Activated CD4-positive, alpha-beta T cell treated with anti-CD3 and anti-CD28 coated beads, Interleukin-2, amount 50 U/mL, for 24 hours (primary cell): ENCODE measurements at regions not wholly inside any gene's neighbourhood (a gene's known extent, or its start where the extent isn't known, plus 50 kb on each side); places are given as distances from the start of the nearest gene placed in this dataset.

Source experiments
- DNase-seq, 2 donors: peaks; one replicate each; pipeline ENCODE4 v3.0.0-alpha.2; 2020; ENCODE audit warnings: low read depth in 1 of 2, low spot score in 1 of 2

GRCh38 chr22:48576333-48577013 is 1251.2 kb downstream of the BRD1 start:
- no peak for DNase-seq

DNA sequence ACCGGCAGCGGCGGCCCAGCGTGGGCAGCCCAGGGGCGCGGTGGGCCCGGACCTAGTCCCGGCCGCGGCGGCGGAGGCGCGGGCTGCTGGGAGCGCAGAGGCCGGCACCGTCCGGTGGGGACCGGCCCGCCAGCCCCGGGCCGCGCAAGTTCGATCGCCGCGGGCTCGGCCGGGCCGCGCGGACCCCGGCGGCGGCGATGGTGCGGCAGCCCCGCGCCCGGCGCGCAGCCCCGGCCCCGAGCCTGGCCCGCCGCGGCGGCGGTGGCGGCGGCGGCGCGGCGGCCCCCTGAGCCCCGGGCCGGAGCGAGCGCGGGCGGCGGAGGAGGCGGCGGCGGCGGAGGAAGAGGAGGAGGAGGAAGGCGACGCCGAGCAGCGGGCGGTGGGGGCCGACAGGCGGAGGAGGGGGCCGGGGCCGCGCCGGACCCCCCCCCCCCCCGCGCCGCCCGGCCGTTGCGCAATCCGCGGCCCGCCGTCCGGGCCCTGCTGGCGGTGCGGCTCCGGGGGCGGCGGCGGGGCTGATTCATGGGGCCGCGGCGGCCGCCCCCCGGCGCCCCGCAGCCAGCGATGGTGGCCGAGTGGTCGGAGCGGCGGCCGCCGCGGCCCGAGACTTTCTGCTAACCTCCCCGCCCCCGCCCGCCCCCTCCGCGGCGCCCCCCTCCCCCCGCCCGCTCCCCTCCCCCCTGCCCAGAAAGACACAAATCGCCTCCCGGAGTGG is 1251.9 kb downstream of the BRD1 start:
- no peak for DNase-seq

DNA sequence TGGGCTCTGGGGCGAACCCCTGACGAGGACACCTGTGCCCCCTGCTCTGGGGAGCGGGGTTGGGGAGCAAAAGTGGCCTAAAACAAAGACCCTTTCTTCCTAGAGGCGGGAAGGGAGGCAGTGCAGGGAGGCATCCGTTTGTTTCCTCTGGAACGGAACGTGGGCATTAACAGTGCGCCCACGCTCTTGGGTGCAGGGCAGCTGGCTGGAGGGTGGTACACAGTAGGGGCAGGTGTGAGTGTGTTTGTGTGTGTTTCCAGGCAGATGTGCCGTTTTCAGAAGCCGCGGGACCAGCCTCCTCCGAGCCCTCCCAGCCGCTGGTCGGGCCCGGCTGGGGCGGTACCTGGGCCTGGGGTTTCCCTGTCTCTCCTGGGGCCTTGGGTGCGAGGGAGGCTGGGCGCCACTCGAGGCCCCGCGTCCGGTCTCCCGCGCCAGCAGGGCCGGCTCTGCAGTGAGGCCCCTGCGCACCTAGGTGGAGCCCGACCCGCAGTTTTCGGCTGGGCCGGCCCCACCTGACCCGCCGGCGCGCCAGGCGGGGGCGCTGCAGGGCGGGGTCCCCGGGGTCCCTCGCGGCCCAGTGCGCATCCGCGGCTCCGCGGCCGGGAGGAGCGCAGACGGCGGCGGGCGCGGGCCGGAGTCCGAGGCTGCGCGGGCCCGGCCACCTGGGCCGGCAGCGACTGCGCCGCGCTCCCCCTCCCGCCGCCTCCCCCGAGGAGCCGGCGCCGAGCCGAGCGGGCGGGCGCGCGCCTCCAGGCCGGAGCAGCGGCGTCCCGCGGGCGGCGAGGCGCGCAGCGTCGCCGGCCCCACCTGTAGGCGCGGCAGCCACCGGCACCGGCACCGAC is 1252.7 kb downstream of the BRD1 start:
- peak in 1 of 2 donors; percentile 5 for DNase-seq

- no peak for DNase-seq
Observed at GRCh38 chr22:48573766-48574165, 1253.9 kb downstream of the BRD1 start.

GRCh38 chr22:48572951-48573350 is 1254.7 kb downstream of the BRD1 start:
- DNase-seq: no peak

- DNase-seq: no peak
Observed at GRCh38 chr22:48570912-48571311, 1256.8 kb downstream of the BRD1 start.

DNA sequence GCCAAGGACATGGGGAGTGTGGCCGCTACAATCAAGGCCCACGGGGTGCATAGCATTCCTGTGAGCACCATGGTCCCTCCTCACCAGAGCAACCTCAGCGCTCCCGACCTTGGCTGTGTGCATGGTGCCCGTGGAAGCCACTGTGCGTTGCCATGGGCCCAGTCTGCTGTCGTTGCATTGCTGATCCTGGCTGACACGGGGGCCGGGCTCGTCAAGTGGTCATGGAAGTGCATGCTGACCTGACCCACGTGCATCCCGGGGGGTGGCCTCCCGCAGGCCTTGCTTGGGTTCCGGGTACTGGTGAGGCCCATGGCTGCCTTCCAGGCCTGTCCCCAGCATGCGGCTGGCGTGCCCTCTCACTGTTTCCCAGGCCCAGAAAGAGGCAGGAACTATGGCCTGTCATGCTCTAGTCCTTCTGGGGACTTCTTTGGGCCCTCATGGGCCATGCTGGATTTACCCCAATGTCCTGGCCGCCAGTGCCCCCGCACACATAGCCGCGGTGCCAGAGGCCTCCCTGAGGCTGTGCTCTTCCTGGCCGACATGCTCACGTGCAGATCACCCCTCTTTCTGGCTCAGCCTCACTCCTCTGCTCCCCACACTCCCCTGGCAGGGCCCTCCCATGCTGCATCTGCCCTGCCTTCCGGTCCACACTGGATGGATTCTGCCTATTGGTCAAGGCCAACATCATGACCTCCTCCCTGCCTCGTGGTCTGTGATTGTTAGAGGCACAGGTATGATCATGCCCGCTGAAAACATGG is 1258.0 kb downstream of the BRD1 start:
- no peak for DNase-seq

DNA sequence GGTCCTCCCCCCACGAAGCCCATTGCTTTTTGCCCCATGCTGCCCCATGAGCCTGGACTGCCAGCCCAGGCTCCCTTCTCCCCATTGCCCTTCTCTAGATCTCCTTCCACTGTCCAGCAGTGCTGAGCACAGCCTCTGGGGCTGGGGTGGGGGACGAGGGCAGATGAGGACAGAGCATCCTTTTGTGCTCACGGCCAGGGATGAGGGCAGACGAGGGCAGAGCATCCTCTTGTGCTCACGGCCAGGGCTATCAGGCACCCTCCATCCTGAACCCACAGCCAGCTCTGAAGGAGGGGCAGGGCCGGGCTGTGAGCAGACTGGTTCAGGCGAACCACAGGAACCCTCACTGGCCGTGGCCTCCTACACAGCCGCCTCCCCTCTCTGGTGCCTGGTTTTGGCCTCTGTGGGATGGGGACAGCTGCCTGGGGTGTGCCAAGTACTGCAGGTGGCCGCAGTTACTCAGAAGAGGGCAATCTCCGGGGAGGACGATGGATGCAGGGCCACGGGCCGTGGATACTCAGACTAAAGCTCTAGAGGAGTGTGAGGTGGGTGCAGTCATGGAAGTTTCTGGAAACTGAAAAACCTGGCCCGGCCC is 1258.8 kb downstream of the BRD1 start:
- no peak for DNase-seq

GRCh38 chr22:48567213-48567975 is 1260.3 kb downstream of the BRD1 start:
- no peak for DNase-seq

GRCh38 chr22:48566741-48567140 is 1260.9 kb downstream of the BRD1 start:
- no peak for DNase-seq

DNA sequence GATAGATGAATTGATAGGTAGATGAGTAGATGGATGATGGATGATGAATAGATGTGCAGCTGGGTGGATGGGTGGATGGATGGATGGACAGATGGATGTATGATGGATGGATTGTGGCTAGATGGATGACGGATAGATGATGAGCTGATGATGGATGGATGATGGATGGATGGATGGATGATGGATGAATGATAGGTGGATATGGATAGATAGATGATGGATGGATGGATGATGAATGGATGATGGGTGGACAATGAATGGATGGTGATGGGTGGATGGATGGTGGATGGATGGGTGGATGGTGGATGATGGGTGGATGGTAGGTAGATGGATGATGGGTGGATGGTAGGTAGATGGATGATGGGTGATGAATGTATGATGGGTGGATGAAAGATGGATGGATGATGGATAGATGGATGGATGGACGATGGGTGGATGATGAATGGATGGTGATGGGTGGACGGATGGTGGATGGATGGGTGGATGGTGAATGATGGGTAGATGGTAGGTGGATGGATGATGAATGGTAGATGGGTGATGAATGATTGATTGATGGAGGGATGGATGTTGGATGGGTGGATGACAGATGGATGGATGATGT is 1261.7 kb downstream of the BRD1 start:
- no peak for DNase-seq

DNA sequence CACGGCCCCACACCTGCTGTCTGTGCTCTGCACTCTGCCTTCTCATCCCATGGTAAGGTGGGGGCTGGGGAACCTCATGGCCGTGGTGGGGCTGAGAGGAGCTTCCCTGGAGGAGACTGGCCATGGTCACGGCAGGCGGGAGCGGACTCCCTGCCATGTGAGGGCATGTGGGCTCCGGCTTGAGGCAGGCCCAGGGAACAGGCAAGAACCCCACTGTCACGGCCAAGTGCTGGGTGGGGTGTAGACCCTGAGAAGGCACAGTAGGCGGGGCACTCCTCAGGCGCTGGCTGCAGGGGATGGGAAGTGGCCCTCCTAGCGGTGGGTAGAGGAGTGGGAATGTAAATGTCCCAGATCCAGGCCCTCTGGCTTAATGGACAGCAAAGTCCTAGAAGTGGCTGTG is 1262.7 kb downstream of the BRD1 start:
- DNase-seq: no peak

DNA sequence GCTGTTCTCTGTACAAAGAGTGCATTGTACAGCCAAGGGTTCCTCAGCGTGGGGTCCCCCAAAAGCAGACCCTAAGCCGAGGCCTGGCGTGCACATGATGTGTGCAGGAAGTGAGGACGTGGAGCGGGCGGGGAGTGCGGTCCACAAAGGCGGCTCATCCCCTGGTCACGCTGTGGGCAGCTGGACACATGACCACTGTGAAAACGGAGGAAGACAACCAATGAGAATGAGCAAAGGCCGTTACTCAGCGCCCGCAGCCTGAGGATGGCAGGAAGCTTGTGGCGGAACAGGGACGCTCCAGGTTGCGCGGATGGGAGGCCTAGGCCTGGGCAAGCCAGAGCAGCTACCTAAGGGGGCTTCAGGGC is 1263.7 kb downstream of the BRD1 start:
- no peak for DNase-seq

DNA sequence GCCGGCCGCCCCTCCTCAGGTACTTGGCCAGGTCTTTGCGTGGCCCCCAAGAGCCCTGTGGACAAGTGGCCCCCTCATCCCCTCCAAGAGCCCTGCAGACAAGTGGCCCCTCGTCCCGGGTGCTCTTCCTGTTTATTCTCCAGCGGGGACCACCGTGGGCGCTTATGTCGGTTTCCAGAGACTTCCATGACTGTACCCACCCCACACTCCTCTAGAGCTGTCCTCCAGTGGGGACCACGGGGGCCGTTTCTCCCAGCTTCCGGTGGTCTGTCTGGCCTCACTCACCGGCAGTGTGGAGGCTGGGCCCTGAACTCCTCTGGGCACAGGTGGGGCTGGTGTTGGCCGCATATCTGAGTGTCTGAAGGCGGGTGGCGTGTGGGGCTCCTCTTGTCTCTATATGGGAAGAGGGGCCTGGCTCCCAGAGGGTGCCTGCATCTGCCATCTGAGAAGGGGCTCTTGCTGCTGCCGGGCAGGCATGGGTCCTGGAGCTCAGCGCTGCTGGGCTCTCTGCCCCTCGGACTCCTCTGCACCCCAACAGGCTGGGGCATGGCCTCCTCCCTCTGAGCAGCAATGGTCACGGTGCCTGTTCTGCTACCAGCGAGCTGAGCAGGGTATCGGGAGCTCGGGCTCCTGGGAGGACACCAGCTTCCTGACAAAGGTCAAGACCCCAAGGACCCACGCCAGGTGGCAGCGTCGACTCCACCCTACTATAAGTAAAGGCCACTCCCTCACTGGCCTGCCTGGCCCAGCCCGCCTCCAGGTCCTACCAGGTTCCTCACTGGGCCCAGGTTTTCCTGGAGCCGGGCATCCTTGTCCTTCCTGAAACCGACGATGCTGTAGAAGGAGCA is 1264.3 kb downstream of the BRD1 start:
- DNase-seq: no peak

DNA sequence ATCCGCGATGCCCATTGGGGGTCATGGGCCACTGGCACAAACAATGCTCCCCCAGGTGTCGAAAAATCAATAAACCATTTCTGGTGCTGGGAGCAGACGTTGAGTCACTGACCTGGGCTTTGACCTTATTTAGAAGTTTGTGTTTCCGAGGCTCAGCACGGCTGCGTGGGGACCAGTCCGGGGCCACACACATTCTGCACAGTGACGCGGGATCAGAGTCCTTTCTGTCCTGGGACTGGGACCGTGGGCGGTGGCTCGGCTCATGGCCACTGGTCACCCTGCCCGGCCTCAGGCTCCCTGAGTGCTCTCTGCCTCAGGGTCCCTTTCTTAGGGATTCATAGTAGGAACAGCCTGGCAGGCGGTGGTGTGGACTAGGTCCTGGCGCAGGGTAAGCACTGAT is 1266.0 kb downstream of the BRD1 start:
- no peak for DNase-seq

GRCh38 chr22:48560836-48561235 is 1266.8 kb downstream of the BRD1 start:
- no peak for DNase-seq

DNA sequence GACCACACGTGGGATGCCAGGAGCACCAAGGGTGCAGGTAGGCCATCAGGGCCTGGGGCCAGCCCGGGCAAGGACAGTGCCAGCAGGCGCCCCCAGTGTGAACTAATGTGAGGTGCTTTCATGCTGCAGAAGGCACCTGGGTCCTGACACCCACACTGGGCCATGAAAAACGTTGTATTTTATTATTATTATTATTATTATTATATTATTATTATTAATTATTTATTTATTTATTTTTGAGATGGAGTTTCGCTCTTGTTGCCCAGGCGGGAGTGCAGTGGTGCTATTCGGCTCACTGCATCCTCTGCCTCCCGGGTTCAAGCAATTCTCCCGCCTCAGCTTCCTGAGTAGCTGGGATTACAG is 1267.3 kb downstream of the BRD1 start:
- no peak for DNase-seq

DNA sequence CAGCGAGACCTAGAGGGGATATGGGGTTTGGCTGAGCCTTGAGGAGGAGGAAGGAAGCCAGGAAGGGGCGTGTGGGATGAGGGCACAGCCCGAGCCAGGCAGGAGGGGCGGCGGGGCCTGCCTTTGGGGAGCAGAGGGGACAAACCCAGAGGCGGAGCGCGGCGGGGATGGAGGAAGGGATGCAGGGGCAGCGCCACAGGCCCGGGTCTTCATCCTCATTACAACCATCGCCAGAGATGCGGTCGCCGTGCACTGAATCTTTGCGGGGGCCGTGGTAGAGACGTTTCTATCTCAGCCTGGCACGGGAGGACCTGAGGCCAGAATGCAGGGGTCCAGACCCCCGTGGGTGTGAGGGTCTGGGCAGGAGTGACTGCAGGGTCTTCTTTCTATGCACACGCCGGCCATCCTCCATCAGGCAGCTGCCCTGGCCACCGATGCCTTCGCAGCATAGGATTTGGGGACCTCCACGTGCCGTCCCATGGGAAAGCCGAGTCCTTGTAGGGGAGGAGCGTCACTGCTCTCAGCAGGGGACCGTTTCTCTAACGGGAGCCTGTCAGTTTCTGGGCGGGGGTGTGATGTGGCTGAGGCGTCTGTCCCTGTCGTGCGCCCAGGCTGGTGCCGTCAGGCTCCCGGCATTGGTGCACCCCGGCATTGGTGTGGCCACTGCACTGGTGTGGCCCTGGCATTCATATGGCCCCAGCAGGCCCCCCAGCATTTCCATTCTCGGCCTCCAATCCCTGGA is 1267.9 kb downstream of the BRD1 start:
- no peak for DNase-seq
